NCI-H524 treated with DMSO at 0.1 percent for 48 hours (cell line): ENCODE measurements at regions not wholly inside any gene's neighbourhood (a gene's known extent, or its start where the extent isn't known, plus 50 kb on each side); places are given as distances from the start of the nearest gene placed in this dataset.

Source experiments
- DNase-seq: peaks from one replicate; lab custom pipeline; 2025; lab: John Stamatoyannopoulos, UW

- DNase-seq: no peak
Measured at GRCh38 chr9:90948156-90948555, 146.5 kb downstream of the SYK start.

GRCh38 chr9:90950600-90950999 is 149.0 kb downstream of the SYK start:
- no peak for DNase-seq

- DNase-seq: no peak
Measured at GRCh38 chr9:90953200-90953599, 151.6 kb downstream of the SYK start.

GRCh38 chr9:90953805-90954204 is 152.2 kb downstream of the SYK start:
- DNase-seq: no peak

- no peak for DNase-seq
Measured at GRCh38 chr9:90956026-90956810, 154.6 kb downstream of the SYK start.

- no peak for DNase-seq
Measured at GRCh38 chr9:90958328-90958727, 156.7 kb downstream of the SYK start.

- no peak for DNase-seq
Measured at GRCh38 chr9:90960941-90961340, 159.3 kb downstream of the SYK start.

GRCh38 chr9:90961375-90961774 is 159.8 kb downstream of the SYK start:
- no peak for DNase-seq

- DNase-seq: no peak
Measured at GRCh38 chr9:90964101-90965020, 162.7 kb downstream of the SYK start.

GRCh38 chr9:90965226-90966030 is 163.8 kb downstream of the SYK start:
- no peak for DNase-seq

- no peak for DNase-seq
Measured at GRCh38 chr9:90966031-90966290, 164.3 kb downstream of the SYK start.

- DNase-seq: no peak
Measured at GRCh38 chr9:90966480-90967144, 165.0 kb downstream of the SYK start.

- DNase-seq: no peak
Measured at GRCh38 chr9:90967145-90967538, 165.5 kb downstream of the SYK start.

- peak; percentile 91 for DNase-seq
Measured at GRCh38 chr9:90969021-90969675, 167.5 kb downstream of the SYK start.

GRCh38 chr9:90970608-90971007 is 169.0 kb downstream of the SYK start:
- no peak for DNase-seq

GRCh38 chr9:90972057-90972456 is 170.4 kb downstream of the SYK start:
- no peak for DNase-seq

GRCh38 chr9:90974016-90974415 is 172.4 kb downstream of the SYK start:
- DNase-seq: no peak

- DNase-seq: no peak
Measured at GRCh38 chr9:90974643-90975245, 173.1 kb downstream of the SYK start.

- no peak for DNase-seq
Measured at GRCh38 chr9:90975781-90976538, 174.3 kb downstream of the SYK start.

- DNase-seq: no peak
Measured at GRCh38 chr9:90979138-90979551, 177.5 kb downstream of the SYK start.
